Trophoblast cell (in vitro differentiated cells and primary cell): ENCODE measurements at regions not wholly inside any gene's neighbourhood (a gene's known extent, or its start where the extent isn't known, plus 50 kb on each side); places are given as distances from the start of the nearest gene placed in this dataset.

ENCODE experiments used
- DNase-seq, 2 donors: peaks; one replicate each; pipeline ENCODE4 v3.0.0-alpha.2; 2016
- H2AFZ ChIP-seq: 2 replicates; pipeline ENCODE4 v1.6.1; 2013; ENCODE audit warnings: low read length, moderate library complexity, mild to moderate bottlenecking; ENCODE audit not compliant: insufficient read depth, poor library complexity
- H2AK5ac ChIP-seq: 2 replicates; pipeline ENCODE4 v1.6.1; 2013; ENCODE audit warnings: mild to moderate bottlenecking, low read length
- H2BK120ac ChIP-seq: 2 replicates; pipeline ENCODE4 v1.6.1; 2013; ENCODE audit warnings: low read length, mild to moderate bottlenecking, moderate library complexity; ENCODE audit not compliant: insufficient read depth, poor library complexity
- H2BK12ac ChIP-seq: 2 replicates; pipeline ENCODE4 v1.6.1; 2013; ENCODE audit warnings: mild to moderate bottlenecking, low read length, moderate library complexity
- H2BK5ac ChIP-seq: 2 replicates; pipeline ENCODE4 v1.6.1; 2013; ENCODE audit warnings: low read length, low read depth, moderate library complexity, mild to moderate bottlenecking; ENCODE audit not compliant: poor library complexity
- H3K14ac ChIP-seq: 2 replicates; pipeline ENCODE4 v1.6.1; 2013; ENCODE audit warnings: mild to moderate bottlenecking, low read length
- H3K18ac ChIP-seq: 2 replicates; pipeline ENCODE4 v1.6.1; 2013; ENCODE audit warnings: mild to moderate bottlenecking, low read length
- H3K23ac ChIP-seq: 2 replicates; pipeline ENCODE4 v1.6.1; 2013; ENCODE audit warnings: low read length
- H3K27ac ChIP-seq: 2 replicates; pipeline ENCODE4 v1.5.1; 2013; ENCODE audit warnings: low read depth, mild to moderate bottlenecking, inconsistent platforms, low read length, moderate library complexity
- H3K27me3 ChIP-seq: 2 replicates; pipeline ENCODE4 v1.6.1; 2013; ENCODE audit warnings: inconsistent platforms, mild to moderate bottlenecking, low read length, moderate library complexity; ENCODE audit not compliant: insufficient read depth
- H3K36me3 ChIP-seq, 2 experiments: 1 replicate in 1 of 2; 2 replicates in 1 of 2; pipeline ENCODE4 v1.6.1; 2013; ENCODE audit warnings: low read length in 2 of 2, mild to moderate bottlenecking in 2 of 2, moderate library complexity in 1 of 2; ENCODE audit not compliant: insufficient read depth in 2 of 2, control insufficient read depth in 1 of 2
- H3K4ac ChIP-seq: 2 replicates; pipeline ENCODE4 v1.6.1; 2013; ENCODE audit warnings: low read depth, mild to moderate bottlenecking, low read length, moderate library complexity
- H3K4me1 ChIP-seq, 2 experiments: 1 replicate in 1 of 2; 2 replicates in 1 of 2; pipeline ENCODE4 v1.6.1; 2013; ENCODE audit warnings: low read length in 2 of 2, mild to moderate bottlenecking in 2 of 2, moderate library complexity in 1 of 2; ENCODE audit not compliant: insufficient read depth in 2 of 2, control insufficient read depth in 1 of 2
- H3K4me2 ChIP-seq: 2 replicates; pipeline ENCODE4 v1.6.1; 2013; ENCODE audit warnings: inconsistent platforms, mild to moderate bottlenecking, low read length, moderate library complexity
- H3K4me3 ChIP-seq: 2 replicates; pipeline ENCODE4 v1.5.1; 2013; ENCODE audit warnings: mild to moderate bottlenecking, low read depth, low read length, inconsistent platforms
- H3K79me1 ChIP-seq: one replicate; pipeline ENCODE4 v1.6.1; 2013; ENCODE audit warnings: low read length
- H3K79me2 ChIP-seq: 2 replicates; pipeline ENCODE4 v1.6.1; 2013; ENCODE audit warnings: low read length, mild to moderate bottlenecking; ENCODE audit not compliant: control insufficient read depth, insufficient read depth, poor library complexity
- H3K9ac ChIP-seq: 2 replicates; pipeline ENCODE4 v1.6.1; 2013; ENCODE audit warnings: mild to moderate bottlenecking, low read length
- H3K9me3 ChIP-seq: 2 replicates; pipeline ENCODE4 v1.6.1; 2013; ENCODE audit warnings: low read depth, mild to moderate bottlenecking, control low read depth, inconsistent platforms, low read length; ENCODE audit not compliant: insufficient read depth
- H4K12ac ChIP-seq: 2 replicates; pipeline ENCODE4 v1.6.1; 2013; ENCODE audit warnings: low read depth, mild to moderate bottlenecking, low read length, moderate library complexity
- H4K8ac ChIP-seq: 2 replicates; pipeline ENCODE4 v1.6.1; 2013; ENCODE audit warnings: low read depth, mild to moderate bottlenecking, low read length, moderate library complexity
- H4K91ac ChIP-seq: one replicate; pipeline ENCODE4 v1.6.1; 2013; ENCODE audit warnings: low read depth, mild to moderate bottlenecking, low read length, moderate library complexity
- WGBS: extraction: QIAGEN DNeasy Blood & Tissue Kit; methylation state at CpG from one replicate; pipeline ENCODE4 v1.1.7; 2013; ENCODE audit warnings: missing lambda C conversion rate; ENCODE audit not compliant: insufficient read length, insufficient coverage; ENCODE audit errors: extremely low coverage; 5-methylcytosine and 5-hydroxymethylcytosine counted together

DNA sequence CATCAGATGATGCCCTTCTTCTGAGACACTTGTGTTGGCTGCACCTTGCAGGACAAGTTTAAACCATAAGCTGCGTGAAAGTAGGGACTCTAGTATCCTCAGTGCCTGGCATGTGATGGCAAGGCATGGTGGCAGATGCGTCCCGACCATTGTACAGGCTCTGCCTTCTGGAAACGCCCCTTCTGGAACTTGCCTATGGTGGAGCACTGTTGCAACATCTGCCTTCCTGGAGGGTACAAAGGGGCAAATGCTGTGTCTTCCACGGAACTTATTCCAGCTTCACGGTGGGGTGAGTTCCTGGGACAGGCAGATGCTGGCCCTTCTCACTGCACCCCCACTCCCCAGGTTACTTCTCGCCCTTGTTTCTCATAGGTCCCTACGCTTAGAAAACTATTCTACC is 232.8 kb downstream of the THBS2 start:
- no peak overlapping the region for H3K27ac ChIP-seq
- no peak for DNase-seq
- no peak overlapping the region for H2AFZ ChIP-seq
- no peak overlapping the region for H2BK120ac ChIP-seq
- H3K18ac ChIP-seq: no peak overlapping the region
- H3K14ac ChIP-seq: no peak overlapping the region
- H3K4me3 ChIP-seq: no peak overlapping the region
- no peak overlapping the region for H3K23ac ChIP-seq
- H3K4me1 ChIP-seq: no peaks in the 10 kb centered on the region
- H3K4me2 ChIP-seq: no peak overlapping the region
- no peak overlapping the region for H4K12ac ChIP-seq
- H3K79me1 ChIP-seq: no peaks in the 10 kb centered on the region
- H3K9ac ChIP-seq: no peak overlapping the region
- no peak overlapping the region for H2BK5ac ChIP-seq
- H3K79me2 ChIP-seq: no peaks in the 10 kb centered on the region
- no peak overlapping the region for H3K4ac ChIP-seq
- peaks cover 5% of the 10 kb centered on the region for H3K9me3 ChIP-seq
- WGBS: no CpG with 5 or more reads among the region's 8 CpGs
- no peaks in the 10 kb centered on the region for H3K27me3 ChIP-seq
- no peak overlapping the region for H2AK5ac ChIP-seq
- H2BK12ac ChIP-seq: no peak overlapping the region
- H4K91ac ChIP-seq: no peak overlapping the region
- no peaks in the 10 kb centered on the region for H3K36me3 ChIP-seq
- no peak overlapping the region for H4K8ac ChIP-seq

GRCh38 chr6:169019727-169020491 is 233.7 kb downstream of the THBS2 start:
- H3K36me3 ChIP-seq: no peaks in the 10 kb centered on the region
- no peak overlapping the region for H2BK120ac ChIP-seq
- no peak overlapping the region for H2BK5ac ChIP-seq
- H3K18ac ChIP-seq: no peak overlapping the region
- H3K79me2 ChIP-seq: no peaks in the 10 kb centered on the region
- no peak overlapping the region for H3K4me3 ChIP-seq
- DNase-seq: no peak
- H4K12ac ChIP-seq: no peak overlapping the region
- no peaks in the 10 kb centered on the region for H3K4me1 ChIP-seq
- no peak overlapping the region for H3K4me2 ChIP-seq
- H3K79me1 ChIP-seq: no peaks in the 10 kb centered on the region
- no peak overlapping the region for H3K23ac ChIP-seq
- H3K27me3 ChIP-seq: no peaks in the 10 kb centered on the region
- H3K9me3 ChIP-seq: peaks cover 5% of the 10 kb centered on the region
- H3K9ac ChIP-seq: no peak overlapping the region
- no peak overlapping the region for H3K14ac ChIP-seq
- no peak overlapping the region for H2BK12ac ChIP-seq
- H2AK5ac ChIP-seq: no peak overlapping the region
- no peak overlapping the region for H4K91ac ChIP-seq
- no peak overlapping the region for H4K8ac ChIP-seq
- H3K4ac ChIP-seq: no peak overlapping the region
- no peak overlapping the region for H3K27ac ChIP-seq
- H2AFZ ChIP-seq: no peak overlapping the region
- no CpG with 5 or more reads among the region's 9 CpGs for WGBS

DNA sequence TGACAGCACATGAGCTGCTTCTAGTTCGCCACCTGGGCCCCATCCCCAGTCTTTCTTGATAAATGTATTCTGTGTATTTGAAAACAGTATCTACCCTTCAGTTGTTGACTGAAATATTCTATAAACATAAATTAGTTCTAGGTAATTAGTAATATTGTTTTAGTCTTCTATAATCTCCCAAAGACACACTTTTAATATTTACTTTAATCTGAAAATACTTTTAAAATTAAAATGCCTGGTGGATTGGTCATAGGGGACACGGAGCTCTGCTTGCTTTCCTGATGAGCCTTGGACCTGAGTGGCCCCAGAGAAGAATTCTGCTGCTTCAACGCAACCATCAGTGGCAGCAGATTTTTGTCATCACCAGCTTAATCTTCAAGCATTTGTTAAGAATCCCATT is 234.5 kb downstream of the THBS2 start:
- Histone ChIP-seq H3K36me3 (no peaks in the 10 kb centered on the region), H3K14ac (no peak overlapping the region), H4K12ac (no peak overlapping the region), H3K18ac (no peak overlapping the region), H2BK12ac (no peak overlapping the region), H3K4ac (no peak overlapping the region), H2AFZ (no peak overlapping the region), H3K27me3 (no peaks in the 10 kb centered on the region), H3K79me1 (no peaks in the 10 kb centered on the region), H4K91ac (no peak overlapping the region), H2BK120ac (no peak overlapping the region), H3K9ac (no peak overlapping the region), H3K4me2 (no peak overlapping the region), H3K23ac (no peak overlapping the region), H2BK5ac (no peak overlapping the region), H4K8ac (no peak overlapping the region), H3K9me3 (peaks cover 4% of the 10 kb centered on the region), H3K4me1 (no peaks in the 10 kb centered on the region), H3K27ac (no peak overlapping the region), H2AK5ac (no peak overlapping the region), H3K4me3 (no peak overlapping the region), H3K79me2 (no peaks in the 10 kb centered on the region)
- DNase-seq: no peak
- WGBS: no CpG with 5 or more reads among the region's 3 CpGs

GRCh38 chr6:169016758-169017157 is 236.9 kb downstream of the THBS2 start:
- H3K4me1 ChIP-seq: no peaks in the 10 kb centered on the region
- H2AK5ac ChIP-seq: no peak overlapping the region
- no peak overlapping the region for H4K91ac ChIP-seq
- no peak overlapping the region for H2BK5ac ChIP-seq
- no peak overlapping the region for H4K12ac ChIP-seq
- no peak overlapping the region for H3K4me3 ChIP-seq
- no peaks in the 10 kb centered on the region for H3K79me2 ChIP-seq
- H3K23ac ChIP-seq: no peak overlapping the region
- no peak overlapping the region for H2BK120ac ChIP-seq
- H3K36me3 ChIP-seq: no peaks in the 10 kb centered on the region
- no peak overlapping the region for H3K27ac ChIP-seq
- H3K4me2 ChIP-seq: no peak overlapping the region
- H2AFZ ChIP-seq: no peak overlapping the region
- H2BK12ac ChIP-seq: no peak overlapping the region
- DNase-seq: no peak
- H3K18ac ChIP-seq: no peak overlapping the region
- no peaks in the 10 kb centered on the region for H3K79me1 ChIP-seq
- H4K8ac ChIP-seq: no peak overlapping the region
- peaks cover 2% of the 10 kb centered on the region for H3K9me3 ChIP-seq
- no peak overlapping the region for H3K4ac ChIP-seq
- no peaks in the 10 kb centered on the region for H3K27me3 ChIP-seq
- no peak overlapping the region for H3K14ac ChIP-seq
- no peak overlapping the region for H3K9ac ChIP-seq
